ENCODE measurements at regions not wholly inside any gene's neighbourhood (a gene's known extent, or its start where the extent isn't known, plus 50 kb on each side); places are given as distances from the start of the nearest gene placed in this dataset.
A peak's percentile ranks its signal among the peaks of the same experiment; 100 is the strongest.

DNA sequence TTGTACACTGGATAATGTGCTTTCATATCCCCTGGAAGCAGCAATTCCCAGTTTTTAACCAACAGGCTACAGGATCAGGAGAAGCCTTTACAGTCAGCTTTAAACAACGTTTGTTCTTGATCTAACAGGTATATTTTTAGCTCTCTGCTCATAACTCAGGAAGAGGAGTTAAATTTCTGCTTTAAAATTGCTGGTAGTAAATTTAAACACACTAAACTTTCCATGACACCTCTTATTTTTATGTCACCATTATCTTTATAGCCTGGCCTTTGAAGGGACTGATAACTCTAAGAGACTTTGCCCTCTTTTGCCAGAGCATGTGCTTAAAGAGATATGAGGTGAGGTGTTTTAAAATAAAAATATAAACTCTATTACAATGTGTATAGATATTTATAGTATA, 119.6 kb upstream of the BRINP3 start:
- Histone ChIP-seq H3K4me3 (ENCODE audit: low read length) (no peak overlapping the region), H3K27me3 (ENCODE audit: control insufficient read depth, insufficient read depth, low read length) (no peaks in the 10 kb centered on the region), H3K9me3 (replicated peaks; ENCODE audit: control insufficient read depth, low read depth, low read length) (no peaks in the 10 kb centered on the region), H3K36me3 (ENCODE audit: control insufficient read depth, insufficient read depth, low read length) (no peaks in the 10 kb centered on the region), H3K4me1 (ENCODE audit: control insufficient read depth, insufficient read depth, low read length) (no peaks in the 10 kb centered on the region), H3K27ac (ENCODE audit: low read length) (no peak overlapping the region)
- DNase-seq = no peak
- WGBS (ENCODE audit: insufficient coverage) = no CpG with 5 or more reads among the region's 1 CpG

DNA sequence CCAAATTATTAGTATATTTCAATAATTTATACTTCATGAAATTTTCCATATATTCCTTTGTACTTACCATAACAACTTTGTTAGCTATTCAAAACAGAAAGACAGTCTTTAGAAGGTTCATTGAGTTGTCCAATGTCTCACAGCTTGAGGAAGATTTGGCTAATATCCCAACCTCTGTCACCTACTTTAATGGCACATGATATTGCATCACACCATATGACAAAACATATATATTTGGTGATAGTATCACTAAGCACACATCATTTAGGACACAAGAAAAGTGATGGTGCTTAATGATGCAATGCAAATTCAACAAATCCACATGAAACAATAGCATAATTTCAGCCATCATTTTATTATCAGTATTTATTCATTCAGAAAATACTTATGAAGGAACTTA, 122.0 kb upstream of the BRINP3 start:
- no peak overlapping the region for H3K27ac ChIP-seq (ENCODE audit: low read length)
- H3K27me3 ChIP-seq (ENCODE audit: control insufficient read depth, insufficient read depth, low read length) = no peaks in the 10 kb centered on the region
- H3K4me3 ChIP-seq (ENCODE audit: low read length) = no peak overlapping the region
- H3K9me3 ChIP-seq (replicated peaks; ENCODE audit: control insufficient read depth, low read depth, low read length) = no peaks in the 10 kb centered on the region
- no peak for DNase-seq
- H3K36me3 ChIP-seq (ENCODE audit: control insufficient read depth, insufficient read depth, low read length) = no peaks in the 10 kb centered on the region
- H3K4me1 ChIP-seq (ENCODE audit: control insufficient read depth, insufficient read depth, low read length) = no peaks in the 10 kb centered on the region

DNA sequence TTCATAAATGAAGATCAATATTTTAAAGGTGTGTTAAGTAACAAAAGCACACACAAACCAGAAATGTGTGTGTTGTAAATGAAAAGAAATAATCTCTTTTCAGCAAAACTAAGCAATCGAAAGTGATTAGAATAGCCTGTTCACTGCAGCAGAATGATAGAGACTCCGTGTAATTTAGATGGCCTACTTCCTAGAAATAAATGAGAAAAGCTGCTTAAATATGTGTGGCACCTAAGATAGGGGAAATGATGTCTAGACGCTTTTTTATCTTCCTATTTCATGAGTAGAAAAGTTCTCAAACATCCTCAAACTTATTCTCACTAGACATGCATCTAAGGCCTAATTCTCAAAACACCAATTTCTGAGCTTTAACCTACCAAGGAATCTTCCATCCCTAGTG, 124.7 kb upstream of the BRINP3 start:
- Histone ChIP-seq H3K36me3 (ENCODE audit: control insufficient read depth, insufficient read depth, low read length) (no peaks in the 10 kb centered on the region), H3K27ac (ENCODE audit: low read length) (no peak overlapping the region), H3K9me3 (replicated peaks; ENCODE audit: control insufficient read depth, low read depth, low read length) (no peaks in the 10 kb centered on the region), H3K27me3 (ENCODE audit: control insufficient read depth, insufficient read depth, low read length) (no peaks in the 10 kb centered on the region), H3K4me3 (ENCODE audit: low read length) (no peak overlapping the region), H3K4me1 (ENCODE audit: control insufficient read depth, insufficient read depth, low read length) (no peaks in the 10 kb centered on the region)
- no CpG with 5 or more reads among the region's 3 CpGs for WGBS (ENCODE audit: insufficient coverage)
- no peak for DNase-seq

DNA sequence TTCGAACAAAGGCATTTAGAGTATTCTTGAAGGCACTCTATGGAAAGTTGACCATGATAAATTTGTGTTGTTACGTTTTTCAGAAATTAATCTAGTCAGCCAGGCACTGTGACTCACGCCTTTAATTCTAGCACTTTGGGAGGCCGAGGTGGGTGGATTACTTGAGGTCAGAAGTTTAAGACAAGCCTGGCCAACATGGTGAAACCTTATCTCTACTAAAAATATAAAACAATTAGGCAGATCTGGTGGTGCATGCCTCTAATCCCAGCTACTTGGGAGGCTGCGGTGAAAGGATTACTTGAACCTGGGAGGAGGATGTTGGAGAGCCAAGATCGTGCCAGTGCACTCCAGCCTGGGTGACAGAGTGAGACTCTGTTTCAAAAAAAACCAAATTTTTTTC, 130.6 kb upstream of the BRINP3 start:
- no peak for DNase-seq
- Histone ChIP-seq H3K9me3 (replicated peaks; ENCODE audit: control insufficient read depth, low read depth, low read length) (no peaks in the 10 kb centered on the region), H3K4me1 (ENCODE audit: control insufficient read depth, insufficient read depth, low read length) (no peaks in the 10 kb centered on the region), H3K4me3 (ENCODE audit: low read length) (no peak overlapping the region), H3K36me3 (ENCODE audit: control insufficient read depth, insufficient read depth, low read length) (no peaks in the 10 kb centered on the region), H3K27me3 (ENCODE audit: control insufficient read depth, insufficient read depth, low read length) (no peaks in the 10 kb centered on the region), H3K27ac (ENCODE audit: low read length) (no peak overlapping the region)
- WGBS (ENCODE audit: insufficient coverage) = 78% methylated on average over 4 of the region's 6 CpGs

DNA sequence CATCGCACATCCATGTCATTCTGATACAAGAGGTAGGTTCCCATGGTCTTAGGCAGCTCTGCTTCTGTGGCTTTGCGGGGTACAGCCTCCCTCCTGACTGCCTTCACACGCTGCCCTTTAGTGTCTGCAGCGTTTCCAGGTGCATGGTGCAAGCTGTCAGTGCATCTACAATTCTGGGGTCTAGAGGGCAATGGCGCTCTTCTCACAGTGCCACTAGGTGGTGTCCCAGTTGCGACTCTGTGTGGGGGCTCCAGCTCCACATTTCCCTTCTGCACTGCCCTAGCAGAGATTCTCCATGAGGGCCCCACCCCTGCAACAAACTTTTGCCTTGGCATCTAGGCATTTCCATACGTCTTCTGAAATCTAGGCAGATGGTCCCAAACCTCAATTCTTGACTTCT, 138.2 kb upstream of the BRINP3 start:
- Histone ChIP-seq H3K4me1 (ENCODE audit: control insufficient read depth, insufficient read depth, low read length) (no peaks in the 10 kb centered on the region), H3K27ac (ENCODE audit: low read length) (no peak overlapping the region), H3K9me3 (replicated peaks; ENCODE audit: control insufficient read depth, low read depth, low read length) (no peaks in the 10 kb centered on the region), H3K4me3 (ENCODE audit: low read length) (no peak overlapping the region), H3K27me3 (ENCODE audit: control insufficient read depth, insufficient read depth, low read length) (no peaks in the 10 kb centered on the region), H3K36me3 (ENCODE audit: control insufficient read depth, insufficient read depth, low read length) (no peaks in the 10 kb centered on the region)
- DNase-seq = no peak
- 91% methylated on average over 7 of the region's 7 CpGs for WGBS (ENCODE audit: insufficient coverage)

DNA sequence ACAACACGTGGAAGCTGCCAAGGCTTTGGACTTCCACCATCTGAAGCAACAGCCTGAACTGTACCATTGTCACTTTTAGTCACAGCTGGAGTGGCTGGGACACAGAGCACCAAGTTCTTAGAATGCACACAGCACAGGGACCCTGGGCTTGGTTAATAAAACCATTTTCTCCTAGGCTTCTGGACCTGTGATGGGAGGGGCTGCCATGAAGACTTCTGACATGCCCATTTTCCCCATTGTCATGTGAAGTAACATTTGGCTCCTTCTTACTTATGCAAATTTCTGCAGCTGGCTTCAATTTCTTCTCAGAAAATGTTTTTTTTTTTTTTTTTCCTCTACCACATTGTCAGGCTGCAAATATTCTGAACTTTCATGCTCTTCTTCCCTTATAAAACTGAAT, 138.6 kb upstream of the BRINP3 start:
- Histone ChIP-seq H3K27me3 (ENCODE audit: control insufficient read depth, insufficient read depth, low read length) (no peaks in the 10 kb centered on the region), H3K36me3 (ENCODE audit: control insufficient read depth, insufficient read depth, low read length) (no peaks in the 10 kb centered on the region), H3K27ac (ENCODE audit: low read length) (no peak overlapping the region), H3K4me3 (ENCODE audit: low read length) (no peak overlapping the region), H3K9me3 (replicated peaks; ENCODE audit: control insufficient read depth, low read depth, low read length) (no peaks in the 10 kb centered on the region), H3K4me1 (ENCODE audit: control insufficient read depth, insufficient read depth, low read length) (no peaks in the 10 kb centered on the region)
- 67% methylated on average over 1 of the region's 1 CpG for WGBS (ENCODE audit: insufficient coverage)
- no peak for DNase-seq

DNA sequence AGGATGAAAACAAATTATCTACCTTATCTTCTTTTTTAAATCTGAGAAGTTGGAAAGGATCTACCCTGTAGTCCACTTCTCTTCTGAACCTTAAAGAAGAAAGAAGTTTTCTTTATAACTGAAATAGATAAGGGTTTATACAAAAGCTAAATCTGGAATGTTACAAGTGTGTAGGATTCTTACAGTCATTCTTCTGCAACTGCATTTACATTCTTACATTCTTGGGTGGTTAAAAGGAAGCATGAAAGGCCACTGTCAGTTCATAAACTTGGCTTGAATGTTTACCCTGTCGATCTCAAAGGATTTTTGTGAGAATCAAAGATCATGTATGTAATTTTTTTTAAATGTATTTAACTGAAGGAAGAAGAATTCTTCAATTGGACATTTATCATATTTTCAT, 142.1 kb upstream of the BRINP3 start:
- Histone ChIP-seq H3K4me3 (ENCODE audit: low read length) (no peak overlapping the region), H3K36me3 (ENCODE audit: control insufficient read depth, insufficient read depth, low read length) (no peaks in the 10 kb centered on the region), H3K27me3 (ENCODE audit: control insufficient read depth, insufficient read depth, low read length) (no peaks in the 10 kb centered on the region), H3K9me3 (replicated peaks; ENCODE audit: control insufficient read depth, low read depth, low read length) (no peaks in the 10 kb centered on the region), H3K4me1 (ENCODE audit: control insufficient read depth, insufficient read depth, low read length) (no peaks in the 10 kb centered on the region), H3K27ac (ENCODE audit: low read length) (no peak overlapping the region)
- no CpG with 5 or more reads among the region's 1 CpG for WGBS (ENCODE audit: insufficient coverage)
- DNase-seq = no peak

DNA sequence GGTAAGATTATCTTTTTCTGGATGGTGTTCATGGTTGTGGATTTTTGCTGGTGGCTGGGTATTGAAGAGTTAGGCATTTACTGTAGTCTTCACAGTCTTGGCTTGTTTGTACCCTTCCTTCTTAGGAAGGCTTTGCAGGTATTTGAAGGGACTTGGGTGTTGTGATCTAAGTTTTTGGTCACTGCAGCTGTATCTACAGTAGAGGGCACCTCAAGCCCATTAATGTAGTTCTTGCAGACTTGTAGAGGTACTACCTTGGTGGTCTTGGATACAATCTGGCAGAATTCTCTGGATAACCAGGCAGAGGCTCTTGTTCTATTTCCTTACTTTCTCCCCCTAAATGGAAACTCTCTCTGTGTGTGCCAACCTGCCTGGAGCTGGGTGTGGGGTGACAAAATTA, 155.8 kb upstream of the BRINP3 start:
- H3K27ac ChIP-seq (ENCODE audit: low read length) = no peak overlapping the region
- H3K36me3 ChIP-seq (ENCODE audit: control insufficient read depth, insufficient read depth, low read length) = no peaks in the 10 kb centered on the region
- no peaks in the 10 kb centered on the region for H3K27me3 ChIP-seq (ENCODE audit: control insufficient read depth, insufficient read depth, low read length)
- no peak overlapping the region for H3K4me3 ChIP-seq (ENCODE audit: low read length)
- no peaks in the 10 kb centered on the region for H3K9me3 ChIP-seq (replicated peaks; ENCODE audit: control insufficient read depth, low read depth, low read length)
- peak; percentile 0 for DNase-seq
- no peaks in the 10 kb centered on the region for H3K4me1 ChIP-seq (ENCODE audit: control insufficient read depth, insufficient read depth, low read length)

DNA sequence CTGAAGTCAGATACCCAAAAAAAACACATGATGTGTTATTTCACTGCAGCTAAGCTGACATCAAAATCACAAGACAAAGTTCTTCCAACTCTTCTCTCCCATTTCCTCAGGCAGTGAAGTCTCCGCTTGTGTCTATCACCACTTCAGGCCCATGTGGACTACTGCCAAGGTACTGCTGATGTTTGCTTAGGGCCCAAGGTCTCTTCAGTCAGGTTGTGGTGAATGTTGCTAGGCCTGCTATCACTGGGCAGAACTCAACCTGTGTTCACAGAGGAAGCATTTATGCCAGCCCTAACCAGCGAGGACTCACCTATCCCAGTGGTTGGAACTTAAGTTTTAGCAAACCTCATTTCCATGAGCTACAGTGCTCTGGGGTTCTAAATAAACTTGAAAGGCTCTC, 156.5 kb upstream of the BRINP3 start:
- no peak for DNase-seq
- Histone ChIP-seq H3K27me3 (ENCODE audit: control insufficient read depth, insufficient read depth, low read length) (no peaks in the 10 kb centered on the region), H3K36me3 (ENCODE audit: control insufficient read depth, insufficient read depth, low read length) (no peaks in the 10 kb centered on the region), H3K27ac (ENCODE audit: low read length) (no peak overlapping the region), H3K4me1 (ENCODE audit: control insufficient read depth, insufficient read depth, low read length) (no peaks in the 10 kb centered on the region), H3K4me3 (ENCODE audit: low read length) (no peak overlapping the region), H3K9me3 (replicated peaks; ENCODE audit: control insufficient read depth, low read depth, low read length) (no peaks in the 10 kb centered on the region)
- 100% methylated on average over 2 of the region's 2 CpGs for WGBS (ENCODE audit: insufficient coverage)

DNA sequence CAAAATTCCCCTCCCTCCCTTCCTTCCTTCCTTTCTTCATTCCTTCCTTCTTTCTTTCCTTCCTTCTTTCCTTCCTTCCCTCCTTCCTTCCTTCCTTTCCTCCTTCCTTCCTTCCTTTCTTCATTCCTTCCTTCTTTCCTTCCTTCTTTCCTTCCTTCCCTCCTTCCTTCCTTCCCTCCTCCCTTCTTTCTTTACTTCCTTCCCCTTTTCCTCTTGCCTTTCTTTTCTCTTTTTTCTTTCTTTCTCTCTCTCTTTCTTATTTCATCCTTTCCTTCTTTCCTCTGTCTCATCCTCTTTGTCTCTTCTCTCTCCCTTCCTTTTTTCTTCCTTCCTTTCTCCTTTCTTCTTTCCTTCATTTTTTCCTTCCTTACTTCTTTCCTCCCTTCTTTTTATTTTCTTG, 171.9 kb upstream of the BRINP3 start:
- H3K4me3 ChIP-seq (ENCODE audit: low read length) = no peak overlapping the region
- no peaks in the 10 kb centered on the region for H3K36me3 ChIP-seq (ENCODE audit: control insufficient read depth, insufficient read depth, low read length)
- no peaks in the 10 kb centered on the region for H3K27me3 ChIP-seq (ENCODE audit: control insufficient read depth, insufficient read depth, low read length)
- no peaks in the 10 kb centered on the region for H3K4me1 ChIP-seq (ENCODE audit: control insufficient read depth, insufficient read depth, low read length)
- no peak for DNase-seq
- no peak overlapping the region for H3K27ac ChIP-seq (ENCODE audit: low read length)
- no peaks in the 10 kb centered on the region for H3K9me3 ChIP-seq (replicated peaks; ENCODE audit: control insufficient read depth, low read depth, low read length)

DNA sequence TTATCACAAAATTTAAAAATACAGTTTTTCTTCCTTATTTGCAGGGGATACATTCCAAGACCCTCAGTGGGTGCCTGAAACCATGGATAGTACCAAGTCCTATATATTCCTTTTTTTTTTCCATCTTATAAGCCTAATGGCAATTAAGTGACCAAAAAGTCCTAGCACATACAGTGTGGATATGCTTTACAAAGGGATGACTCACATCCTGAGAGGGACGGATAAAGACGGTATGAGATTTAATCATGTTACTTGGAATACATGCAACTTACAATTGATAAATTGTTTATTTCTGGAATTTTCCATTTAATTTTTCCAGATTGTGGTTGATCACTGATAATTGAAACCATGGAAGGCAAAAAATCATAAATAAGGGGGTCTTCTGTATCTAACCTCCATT, 181.2 kb upstream of the BRINP3 start:
- WGBS (ENCODE audit: insufficient coverage) = no CpG with 5 or more reads among the region's 2 CpGs
- H3K9me3 ChIP-seq (replicated peaks; ENCODE audit: control insufficient read depth, low read depth, low read length) = no peaks in the 10 kb centered on the region

More for the DNA sequence above, 181.2 kb upstream of the BRINP3 start:
- Histone ChIP-seq H3K27me3 (ENCODE audit: control insufficient read depth, insufficient read depth, low read length) (no peaks in the 10 kb centered on the region), H3K4me1 (ENCODE audit: control insufficient read depth, insufficient read depth, low read length) (no peaks in the 10 kb centered on the region), H3K4me3 (ENCODE audit: low read length) (no peak overlapping the region), H3K36me3 (ENCODE audit: control insufficient read depth, insufficient read depth, low read length) (no peaks in the 10 kb centered on the region), H3K27ac (ENCODE audit: low read length) (no peak overlapping the region)
- DNase-seq = no peak
